ENCODE measurements at regions not wholly inside any gene's neighbourhood (a gene's known extent, or its start where the extent isn't known, plus 50 kb on each side); places are given as distances from the start of the nearest gene placed in this dataset.

DNA sequence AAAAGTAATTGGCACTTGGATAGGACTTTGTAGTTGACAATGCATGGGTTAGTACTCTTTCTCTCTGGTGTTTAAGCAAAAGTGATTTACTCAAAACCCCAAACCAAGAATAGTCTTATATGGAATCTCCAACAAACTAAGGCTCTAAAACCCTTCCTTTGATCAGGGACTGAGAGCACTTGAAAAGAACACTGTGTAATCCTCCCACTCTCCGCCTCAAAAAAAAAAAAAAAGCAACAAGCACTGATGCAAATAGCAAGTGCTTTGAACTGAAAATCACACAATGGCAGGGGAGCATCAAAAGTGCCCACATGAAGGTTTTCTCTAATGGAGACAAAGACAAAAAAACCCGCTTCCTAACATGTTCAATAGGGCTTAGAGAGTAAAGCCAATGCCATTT lies 467.9 kb upstream of the AUTS2 start:
- H3K27ac ChIP-seq: no peak overlapping the region
- no peak overlapping the region for H3K4me3 ChIP-seq
- H3K9me3 ChIP-seq: no peaks in the 10 kb centered on the region
- H3K36me3 ChIP-seq: no peaks in the 10 kb centered on the region
- H3K4me1 ChIP-seq (ENCODE audit: insufficient read depth): peaks cover 3% of the 10 kb centered on the region
- DNase-seq: no peak
- WGBS, 3 donors: 82 to 97% (median 91%) methylated on average over 2 of the region's 2 CpGs
- no peaks in the 10 kb centered on the region for H3K27me3 ChIP-seq
- TF ChIP-seq POLR2A (IDR thresholded peaks at IDR 0.05) (no peak), EP300 (IDR thresholded peaks at IDR 0.05) (no peak)
- TF ChIP-seq, protein P1, sequence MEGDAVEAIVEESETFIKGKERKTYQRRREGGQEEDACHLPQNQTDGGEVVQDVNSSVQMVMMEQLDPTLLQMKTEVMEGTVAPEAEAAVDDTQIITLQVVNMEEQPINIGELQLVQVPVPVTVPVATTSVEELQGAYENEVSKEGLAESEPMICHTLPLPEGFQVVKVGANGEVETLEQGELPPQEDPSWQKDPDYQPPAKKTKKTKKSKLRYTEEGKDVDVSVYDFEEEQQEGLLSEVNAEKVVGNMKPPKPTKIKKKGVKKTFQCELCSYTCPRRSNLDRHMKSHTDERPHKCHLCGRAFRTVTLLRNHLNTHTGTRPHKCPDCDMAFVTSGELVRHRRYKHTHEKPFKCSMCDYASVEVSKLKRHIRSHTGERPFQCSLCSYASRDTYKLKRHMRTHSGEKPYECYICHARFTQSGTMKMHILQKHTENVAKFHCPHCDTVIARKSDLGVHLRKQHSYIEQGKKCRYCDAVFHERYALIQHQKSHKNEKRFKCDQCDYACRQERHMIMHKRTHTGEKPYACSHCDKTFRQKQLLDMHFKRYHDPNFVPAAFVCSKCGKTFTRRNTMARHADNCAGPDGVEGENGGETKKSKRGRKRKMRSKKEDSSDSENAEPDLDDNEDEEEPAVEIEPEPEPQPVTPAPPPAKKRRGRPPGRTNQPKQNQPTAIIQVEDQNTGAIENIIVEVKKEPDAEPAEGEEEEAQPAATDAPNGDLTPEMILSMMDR (IDR thresholded peaks at IDR 0.05): no peak
- intact Hi-C loops (cut with DNase I): no loop called here

GRCh38 chr7:69134316-69134715 lies 464.0 kb upstream of the AUTS2 start:
- Histone ChIP-seq H3K9me3 (no peaks in the 10 kb centered on the region), H3K27me3 (no peaks in the 10 kb centered on the region), H3K4me1 (ENCODE audit: insufficient read depth) (no peaks in the 10 kb centered on the region), H3K27ac (no peak overlapping the region), H3K36me3 (no peaks in the 10 kb centered on the region), H3K4me3 (no peak overlapping the region)
- no peak for TF ChIP-seq POLR2A (IDR thresholded peaks at IDR 0.05)
- TF ChIP-seq, protein P1 (IDR thresholded peaks at IDR 0.05): no peak
- TF ChIP-seq EP300 (IDR thresholded peaks at IDR 0.05): no peak
- 70 to 75% (median 72%) methylated on average over 2 of the region's 2 CpGs for WGBS, 3 donors
- intact Hi-C loops (cut with DNase I): no loop called here
- no peak for DNase-seq

DNA sequence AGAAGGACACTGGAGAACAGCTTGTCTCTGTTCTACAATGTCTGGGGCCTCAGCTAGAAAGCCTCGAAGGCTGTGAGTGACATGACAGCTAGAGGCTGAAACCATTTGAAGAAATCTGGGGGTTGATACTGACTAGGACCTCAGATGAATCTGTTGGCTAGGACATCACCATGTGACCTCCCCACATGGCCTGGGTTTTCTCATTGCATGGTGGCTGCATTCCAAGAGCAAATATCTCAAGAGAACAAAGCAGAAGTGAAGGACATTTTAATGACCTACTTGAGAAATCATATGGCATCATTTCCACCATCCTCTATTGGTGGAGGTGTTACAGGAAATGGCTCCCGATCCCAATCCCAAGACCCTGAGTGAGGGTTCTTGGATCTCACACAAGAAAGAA lies 450.6 kb upstream of the AUTS2 start:
- H3K27ac ChIP-seq: no peak overlapping the region
- H3K36me3 ChIP-seq: no peaks in the 10 kb centered on the region
- H3K27me3 ChIP-seq: no peaks in the 10 kb centered on the region
- no peak overlapping the region for H3K4me3 ChIP-seq
- H3K9me3 ChIP-seq: no peaks in the 10 kb centered on the region
- H3K4me1 ChIP-seq (ENCODE audit: insufficient read depth): no peaks in the 10 kb centered on the region
- intact Hi-C loops (cut with DNase I): no loop called here
- TF ChIP-seq, protein P1 (IDR thresholded peaks at IDR 0.05): no peak
- no peak for TF ChIP-seq EP300 (IDR thresholded peaks at IDR 0.05)
- no peak for TF ChIP-seq POLR2A (IDR thresholded peaks at IDR 0.05)
- DNase-seq: no peak
- WGBS, 3 donors: 70 to 80% (median 79%) methylated on average over 2 of the region's 2 CpGs

DNA sequence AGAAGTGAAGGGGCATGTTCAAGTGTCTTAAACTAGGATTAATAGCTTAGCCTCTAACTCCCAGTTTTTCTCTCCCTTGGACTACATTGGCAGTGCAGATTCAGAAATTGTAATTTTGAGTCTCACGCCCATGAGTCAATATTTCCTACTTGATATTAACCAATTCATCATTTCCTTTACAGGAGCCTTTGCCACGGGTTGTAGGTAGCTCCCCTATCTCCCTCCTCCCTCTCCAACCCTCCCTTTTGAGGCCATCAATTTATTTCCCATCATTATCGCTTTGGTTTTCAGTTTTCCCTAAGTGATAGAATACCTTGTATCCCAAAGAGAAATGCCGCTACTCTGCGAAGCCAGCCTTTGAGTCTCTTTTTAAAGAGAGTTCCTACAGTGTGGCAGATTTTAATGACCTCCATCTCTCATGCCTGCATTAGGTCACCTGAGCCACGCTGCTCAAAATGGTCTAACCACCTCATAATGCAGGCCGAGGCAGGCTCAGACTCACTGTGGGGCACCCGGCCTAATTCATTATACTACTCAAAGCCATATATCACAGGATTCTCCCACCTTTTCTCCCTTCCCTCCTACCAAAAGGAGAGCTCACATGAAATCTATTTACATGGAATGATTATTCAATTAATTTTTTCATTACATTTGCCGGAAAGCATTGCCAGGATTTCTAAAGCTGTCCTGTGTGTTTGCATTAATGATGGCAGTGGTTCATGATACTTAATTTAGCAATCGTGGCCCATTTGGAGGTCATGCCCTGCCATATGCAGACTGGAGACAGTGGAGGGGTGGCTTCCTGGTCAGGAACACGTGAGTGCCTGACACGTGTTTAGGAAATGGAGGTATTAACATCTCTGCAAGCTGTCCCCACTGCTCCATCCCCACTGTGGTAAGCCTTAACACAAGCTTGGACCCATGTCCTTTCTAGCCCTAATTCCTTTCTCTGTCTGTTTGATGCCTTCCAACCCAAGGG lies 448.2 kb upstream of the AUTS2 start:
- Histone ChIP-seq H3K4me1 (ENCODE audit: insufficient read depth) (no peaks in the 10 kb centered on the region), H3K4me3 (no peak overlapping the region), H3K27me3 (no peaks in the 10 kb centered on the region), H3K27ac (no peak overlapping the region), H3K36me3 (no peaks in the 10 kb centered on the region), H3K9me3 (no peaks in the 10 kb centered on the region)
- 93 to 94% (median 93%) methylated on average over 12 of the region's 12 CpGs for WGBS, 3 donors
- no peak for TF ChIP-seq EP300 (IDR thresholded peaks at IDR 0.05)
- TF ChIP-seq, protein P1 (IDR thresholded peaks at IDR 0.05): no peak
- no peak for TF ChIP-seq POLR2A (IDR thresholded peaks at IDR 0.05)
- intact Hi-C loops (cut with DNase I): no loop called here
- no peak for DNase-seq

All from ovary (tissue), 7 donors.